Activated CD8-positive, alpha-beta memory T cell treated with anti-CD3 and anti-CD28 coated beads, Interleukin-2, amount 50 U/mL, for 24 hours (primary cell): ENCODE measurements at regions not wholly inside any gene's neighbourhood (a gene's known extent, or its start where the extent isn't known, plus 50 kb on each side); places are given as distances from the start of the nearest gene placed in this dataset.

Experiments
- DNase-seq: peaks from one replicate; pipeline ENCODE4 v3.0.0-alpha.2; 2020; ENCODE audit errors: extremely low read depth

DNA sequence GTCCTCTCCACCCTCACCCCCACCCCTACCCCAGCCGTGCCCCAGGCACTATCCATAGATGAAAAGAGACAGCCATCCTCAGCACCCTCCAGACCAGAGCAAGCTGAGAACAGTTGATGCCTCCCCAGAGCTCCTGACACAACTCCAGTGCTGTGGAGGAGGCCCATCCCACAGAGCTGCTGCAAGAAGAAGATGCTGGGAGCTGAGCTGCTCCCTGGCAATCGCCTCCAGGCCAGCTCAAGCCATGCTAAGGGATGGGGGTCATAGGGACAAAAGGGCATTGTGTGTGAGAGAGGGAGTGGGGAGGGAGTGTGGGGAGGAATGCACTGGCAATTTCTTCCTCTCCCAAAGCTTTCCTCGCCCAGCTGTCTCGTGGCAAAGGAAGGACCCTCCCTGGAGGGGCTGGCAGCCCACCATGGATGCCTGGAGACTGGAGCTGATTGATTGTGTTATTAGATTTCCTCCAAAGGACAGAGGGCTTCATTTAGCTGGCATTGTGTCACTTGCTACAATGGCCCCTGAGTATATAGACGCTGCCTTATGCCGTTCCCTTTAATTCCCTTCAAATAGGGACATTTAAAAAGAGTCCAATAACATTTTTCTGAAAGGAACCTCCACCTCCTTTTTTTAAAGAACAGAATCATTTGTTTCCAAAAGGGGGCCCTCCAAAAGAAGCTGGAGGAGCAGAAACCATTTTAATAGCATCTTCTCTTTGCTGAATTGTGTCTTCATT, 476.4 kb downstream of the FOXO1 start:
- no peak for DNase-seq

DNA sequence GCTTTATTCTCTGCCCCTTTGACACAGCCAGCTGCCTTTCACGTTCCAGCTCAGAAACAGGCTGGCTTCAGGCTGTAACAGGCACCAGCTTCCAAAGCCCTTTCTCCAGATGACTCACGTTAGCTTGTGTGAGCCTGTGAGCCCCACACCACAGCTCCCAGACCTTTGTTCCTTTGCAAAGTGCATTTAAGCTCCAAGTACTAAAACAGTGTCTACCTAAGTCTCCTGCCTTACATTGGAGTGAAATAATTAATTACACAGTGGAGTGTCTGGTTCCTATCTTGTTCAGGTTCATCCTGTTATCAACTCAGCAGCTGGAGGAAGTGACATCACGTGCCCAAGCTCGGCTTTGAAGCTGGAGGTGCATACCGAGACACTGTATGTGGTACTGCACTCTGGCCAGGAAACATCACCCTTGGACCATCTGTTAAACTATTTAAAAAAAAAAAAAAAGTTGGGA, 475.8 kb downstream of the FOXO1 start:
- peak; percentile 48 for DNase-seq

DNA sequence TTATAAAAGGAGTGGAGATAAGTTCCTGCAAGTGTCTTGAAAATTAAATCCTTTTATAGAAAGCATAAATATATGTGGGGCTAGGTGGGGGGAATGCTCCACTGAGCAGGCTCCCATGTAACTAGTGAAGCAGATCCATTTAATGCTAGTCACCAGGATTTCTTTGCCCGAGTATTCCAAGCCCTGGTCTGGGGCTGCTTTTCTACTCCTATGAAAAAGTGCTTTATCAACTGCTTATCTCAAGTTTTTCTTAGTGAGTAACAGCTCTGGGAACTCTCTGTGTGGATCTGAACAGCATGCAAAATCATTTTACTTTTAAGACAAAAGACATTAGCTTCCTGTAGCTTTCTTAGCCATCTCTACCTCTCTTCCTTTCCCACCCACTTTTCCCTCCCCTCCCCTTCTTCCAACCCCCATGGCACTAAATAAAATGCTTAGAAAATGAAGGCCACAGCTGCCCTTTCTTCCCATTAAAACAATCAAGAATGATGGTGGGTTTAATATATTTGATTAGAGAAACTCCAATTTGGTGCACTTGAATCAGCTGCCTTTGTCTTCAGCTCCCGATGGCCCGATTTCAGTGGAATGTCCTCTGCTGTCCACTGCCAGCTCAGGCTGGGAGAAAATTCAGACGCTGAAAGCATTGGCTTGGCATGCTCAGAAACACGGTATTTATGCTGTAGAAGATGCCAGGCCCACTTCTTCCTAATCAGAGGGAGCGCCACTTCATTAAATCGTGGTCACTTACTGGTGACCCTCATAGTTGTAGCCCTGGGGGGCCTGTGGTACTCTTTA, 475.1 kb downstream of the FOXO1 start:
- DNase-seq = no peak

DNA sequence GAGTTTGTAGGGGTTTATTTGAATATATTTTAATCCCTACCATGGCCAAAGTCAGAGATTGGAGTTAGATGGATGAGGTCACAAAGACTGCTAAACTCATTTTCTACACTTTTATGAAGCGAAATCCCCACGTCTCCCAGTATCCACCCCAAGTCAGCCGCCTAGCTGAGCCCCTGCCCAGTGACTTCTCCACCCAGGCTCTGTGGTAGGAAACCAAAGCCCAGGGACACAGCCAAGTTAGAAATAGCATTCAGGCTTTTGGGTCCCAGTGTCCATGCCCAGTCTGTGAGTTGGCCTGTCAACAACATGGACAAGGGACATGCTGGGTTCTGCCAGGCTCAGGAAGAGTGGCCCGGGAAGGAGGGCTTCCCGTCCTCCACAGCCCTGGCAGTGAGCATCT, 474.0 kb downstream of the FOXO1 start:
- DNase-seq = no peak

DNA sequence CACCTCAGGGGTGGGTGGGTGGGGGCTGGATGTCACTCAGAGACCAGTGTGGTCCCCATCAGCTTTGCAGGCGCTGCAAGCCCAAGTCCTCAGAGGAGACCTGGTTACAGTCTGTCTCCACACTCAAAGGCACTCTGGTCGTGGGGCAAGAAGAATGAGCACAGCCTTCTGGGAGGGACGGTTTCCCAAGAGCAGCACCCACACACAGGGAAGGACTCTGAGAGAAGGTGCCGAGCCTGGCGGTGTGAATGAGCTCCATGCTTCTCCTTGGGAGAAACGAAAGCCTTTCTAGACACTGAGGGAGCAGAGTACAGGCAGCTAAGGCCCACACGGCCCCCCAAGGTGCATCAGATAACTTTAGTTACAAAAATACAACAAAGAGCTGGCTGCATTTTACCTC, 473.6 kb downstream of the FOXO1 start:
- DNase-seq = no peak

DNA sequence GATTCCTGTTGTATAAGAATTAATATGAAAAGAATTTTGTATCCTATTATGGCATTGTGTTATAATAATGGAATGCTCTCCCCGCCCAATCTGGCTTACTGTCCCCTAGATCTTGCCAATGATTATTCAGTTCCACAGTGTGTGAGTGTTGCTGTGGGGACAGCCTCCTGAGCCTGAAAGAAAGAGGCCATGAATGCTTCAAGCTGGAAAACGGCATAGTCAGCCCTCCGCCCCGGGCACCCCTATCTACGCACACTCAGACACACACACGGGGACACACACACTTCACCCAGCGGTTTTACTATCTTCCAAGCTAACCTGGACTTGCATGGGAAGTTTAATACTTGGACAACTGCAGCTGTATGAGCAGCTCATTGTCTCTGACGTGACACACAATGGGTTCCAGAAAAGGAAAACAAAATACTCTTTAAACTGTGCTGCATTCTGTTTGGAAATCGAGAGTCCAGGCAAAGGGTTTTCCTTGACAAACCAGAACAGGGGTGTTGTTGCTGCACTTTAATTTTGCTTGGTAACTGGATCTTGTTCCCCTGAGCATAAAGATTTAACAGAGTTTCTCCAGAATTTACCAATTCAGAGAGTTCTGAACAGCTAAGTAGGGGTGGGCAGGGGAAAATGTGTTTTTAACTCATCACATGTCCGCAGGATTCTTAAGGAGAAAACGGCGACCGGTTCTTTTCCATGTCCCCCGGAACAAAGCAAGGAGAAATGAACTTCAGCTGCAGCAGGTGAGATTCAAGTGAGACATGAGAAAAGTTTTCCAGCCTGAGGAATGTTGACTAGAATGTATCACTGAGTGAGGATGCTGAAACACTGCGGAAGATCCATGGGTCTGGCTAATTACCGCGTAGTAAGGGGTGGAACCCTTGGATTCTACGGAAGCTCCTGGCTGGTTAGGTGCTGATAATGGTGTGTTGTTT, 472.9 kb downstream of the FOXO1 start:
- no peak for DNase-seq

DNA sequence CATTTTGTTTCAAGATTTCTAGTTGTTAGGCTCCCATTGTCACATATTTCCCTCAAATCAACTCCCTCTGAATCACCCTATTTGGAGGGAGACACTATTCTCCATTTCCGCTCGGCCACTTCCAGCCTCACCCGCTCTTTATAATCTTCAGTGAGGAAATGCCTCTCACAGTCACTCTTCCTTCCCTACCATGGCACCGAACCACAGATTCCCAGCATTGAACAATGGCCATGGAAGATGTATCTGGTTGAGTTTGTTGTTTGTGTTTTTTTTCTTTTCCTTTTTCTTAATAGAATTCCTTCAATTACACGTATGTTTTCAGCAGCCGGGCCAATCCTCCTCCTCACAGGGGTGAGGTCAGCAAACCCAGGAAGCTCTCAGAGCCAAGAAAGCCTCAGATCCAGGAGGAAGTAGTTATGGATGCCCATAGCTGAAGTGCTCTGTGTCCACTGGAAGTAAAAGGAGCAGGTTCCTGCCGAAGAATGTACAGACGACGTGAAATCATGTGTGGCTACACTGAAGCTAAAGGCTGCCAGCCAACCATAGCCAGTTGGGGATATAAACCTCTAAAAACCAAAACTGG, 472.1 kb downstream of the FOXO1 start:
- DNase-seq = no peak

DNA sequence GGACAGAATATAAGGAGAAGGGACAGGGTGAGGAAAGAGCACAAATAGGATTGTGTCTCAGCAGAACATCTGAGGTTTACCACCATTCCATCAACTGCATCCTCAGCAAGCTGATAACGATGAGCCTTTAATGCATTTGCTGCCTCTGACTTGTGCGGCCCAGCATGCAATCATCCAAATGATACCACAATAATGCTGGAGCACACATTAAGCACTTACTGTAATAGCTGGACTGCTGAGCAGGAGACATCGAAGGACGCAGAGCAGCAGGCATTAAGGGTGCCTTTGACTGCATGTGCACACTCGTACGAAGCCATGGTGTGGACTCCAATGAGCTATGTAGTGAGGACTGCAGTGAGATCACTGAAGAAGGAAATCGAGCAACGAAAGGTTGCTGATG, 469.4 kb downstream of the FOXO1 start:
- no peak for DNase-seq

DNA sequence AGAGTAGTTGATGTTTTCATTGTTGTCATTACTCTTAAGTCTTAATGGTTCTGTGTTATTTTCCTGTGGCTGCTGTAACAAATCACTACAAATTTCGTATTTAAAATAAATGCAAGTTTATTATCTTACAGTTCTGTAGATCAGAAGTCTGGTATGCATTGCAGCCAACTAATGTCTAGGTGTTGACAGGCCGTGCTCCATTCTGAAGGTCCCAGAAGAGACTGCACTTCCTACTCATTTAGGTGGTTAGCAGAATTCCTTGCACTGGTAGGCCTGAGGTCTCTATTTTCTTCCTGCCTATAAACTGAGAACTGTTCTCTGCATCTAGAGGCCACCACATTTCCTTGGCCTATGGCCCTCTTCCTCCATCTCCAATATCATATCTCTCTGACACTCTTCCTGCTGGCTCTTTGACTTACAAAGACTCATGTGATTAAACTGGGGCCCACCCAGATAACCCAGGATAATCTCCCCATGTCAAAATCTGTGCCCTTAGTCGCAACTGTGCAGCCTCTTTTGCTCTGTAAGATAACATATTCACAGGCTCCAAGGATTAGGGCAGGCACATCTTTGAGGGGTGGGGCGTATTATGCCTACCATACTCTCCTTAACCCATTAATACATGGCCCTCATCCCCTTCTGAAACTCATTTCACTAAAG, 468.4 kb downstream of the FOXO1 start:
- DNase-seq = no peak

DNA sequence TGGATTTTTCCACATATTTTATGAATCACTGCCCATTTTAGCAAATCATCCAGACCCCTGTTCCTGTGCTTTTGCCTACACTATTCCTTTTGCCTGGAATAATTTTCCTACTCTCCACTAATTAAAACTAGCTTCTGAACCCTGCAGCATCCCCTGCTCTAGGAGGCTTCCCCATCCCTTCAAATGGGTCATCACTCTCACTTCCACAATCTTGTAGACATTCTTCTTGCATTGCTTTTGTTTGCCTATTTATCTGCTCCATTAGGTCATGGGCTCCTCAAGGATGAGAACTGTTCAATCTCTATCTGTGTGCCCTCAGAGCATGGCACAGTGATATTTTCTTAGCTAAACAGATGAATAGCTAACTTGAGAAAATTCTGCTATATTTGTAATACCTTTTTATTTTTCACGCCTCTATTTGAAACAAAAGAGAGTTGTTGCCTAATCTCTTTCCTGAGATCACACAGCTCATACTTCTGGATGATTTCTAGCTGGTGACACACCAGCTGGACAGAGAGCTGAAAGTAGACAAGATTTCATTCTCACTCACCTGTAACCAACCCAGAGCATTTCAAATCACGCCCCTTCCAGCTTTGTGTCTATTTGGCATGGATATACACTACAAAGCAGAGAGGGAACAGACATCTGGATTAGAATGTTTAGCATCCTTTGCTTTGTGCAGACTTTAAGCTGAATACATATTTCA, 466.0 kb downstream of the FOXO1 start:
- DNase-seq = no peak

DNA sequence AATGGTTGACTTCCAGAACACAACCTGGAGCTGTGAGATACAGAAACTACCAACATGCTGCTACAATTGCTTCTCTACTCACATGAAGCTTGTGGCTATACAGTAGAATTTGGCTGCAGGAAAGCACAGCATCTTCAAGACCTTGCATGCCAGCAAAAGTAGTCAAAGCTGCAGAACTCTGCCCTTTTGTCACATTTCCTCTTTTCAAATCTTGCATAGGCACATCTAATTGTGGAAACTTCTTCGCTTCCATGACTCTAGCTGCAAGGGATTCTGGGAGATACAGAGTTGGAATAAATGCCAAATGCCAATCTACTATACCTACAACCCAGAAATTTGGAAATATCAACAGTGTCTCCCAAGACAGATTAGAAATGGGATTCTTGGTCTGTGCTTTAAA, 462.2 kb downstream of the FOXO1 start:
- DNase-seq = no peak

DNA sequence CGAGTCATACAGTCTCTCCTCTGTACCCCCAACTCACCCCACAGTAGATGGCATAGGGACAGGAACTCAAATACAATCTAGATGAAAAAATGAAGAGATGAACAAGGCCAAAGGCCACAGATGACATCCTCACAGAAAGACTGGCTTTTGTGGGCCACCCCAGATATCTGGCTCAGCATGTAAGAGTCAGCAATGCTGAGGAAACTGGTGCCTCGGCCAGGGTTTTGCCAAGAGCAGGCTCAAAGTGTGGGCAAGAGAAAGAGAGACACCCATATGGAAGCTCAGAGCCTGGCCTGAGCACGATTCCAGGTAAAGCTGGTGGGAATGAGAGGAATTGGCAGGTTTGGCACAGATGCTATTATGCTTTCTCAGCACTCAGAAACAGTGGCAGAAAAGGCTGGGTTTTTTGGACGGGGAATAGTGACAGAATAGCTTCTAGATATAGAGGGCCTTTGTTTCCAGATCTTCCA, 460.6 kb downstream of the FOXO1 start:
- no peak for DNase-seq

DNA sequence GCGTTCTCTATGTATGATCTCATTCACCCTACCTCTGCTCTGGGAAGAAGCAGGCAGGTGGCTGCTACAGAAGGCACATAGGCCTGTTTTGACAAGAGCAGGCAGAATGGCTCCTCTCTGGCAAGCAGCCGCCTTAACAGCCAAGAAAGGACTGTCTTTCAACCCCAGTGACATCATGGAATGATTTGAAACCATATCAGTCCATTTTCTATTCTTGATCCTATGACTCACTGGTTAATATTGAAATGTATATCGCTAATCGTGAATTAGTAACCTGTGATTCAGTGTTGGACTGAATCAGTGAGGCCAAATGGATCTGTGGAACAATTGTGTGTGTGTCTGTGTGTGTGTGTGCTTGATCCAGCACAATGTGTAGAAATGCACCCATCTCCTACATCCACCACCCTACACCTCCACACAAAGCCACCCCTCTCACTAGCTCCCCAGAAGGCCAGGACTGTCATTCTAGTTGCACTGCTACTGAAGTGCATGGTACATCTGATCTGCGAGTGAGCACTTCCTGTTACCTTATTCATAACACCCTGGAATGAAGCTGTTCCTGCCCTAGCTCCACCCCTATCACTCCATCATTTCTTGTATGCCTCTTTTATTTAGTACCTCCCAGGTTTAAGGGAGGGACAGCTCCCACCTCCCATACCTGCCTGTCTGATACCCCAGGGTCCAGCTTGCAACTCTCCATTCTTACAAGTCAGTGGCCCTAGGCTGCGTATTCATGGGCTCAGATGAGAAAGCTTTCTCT, 460.0 kb downstream of the FOXO1 start:
- DNase-seq = no peak

DNA sequence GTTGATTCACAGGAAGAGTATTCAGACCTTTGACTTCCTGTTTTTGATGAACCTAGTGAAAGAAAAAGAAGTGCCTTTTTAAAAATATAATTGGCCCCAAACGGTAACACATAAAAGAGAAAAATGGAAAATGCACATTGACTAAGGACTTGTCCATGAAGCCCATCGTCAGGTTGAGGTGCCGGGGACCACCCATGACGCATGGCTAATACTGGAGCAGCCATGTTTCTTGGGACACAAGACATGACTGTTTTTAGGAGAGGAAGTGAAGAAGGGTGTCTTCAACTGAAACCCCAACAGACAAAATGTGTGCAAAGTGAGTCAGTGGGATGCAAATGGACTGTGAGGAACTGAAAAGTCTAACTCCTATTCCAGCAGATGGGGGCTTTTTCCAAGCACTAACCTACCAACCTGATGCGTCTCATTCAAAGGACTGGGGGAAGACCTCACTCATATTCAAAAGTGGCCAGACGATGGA, 459.4 kb downstream of the FOXO1 start:
- no peak for DNase-seq

DNA sequence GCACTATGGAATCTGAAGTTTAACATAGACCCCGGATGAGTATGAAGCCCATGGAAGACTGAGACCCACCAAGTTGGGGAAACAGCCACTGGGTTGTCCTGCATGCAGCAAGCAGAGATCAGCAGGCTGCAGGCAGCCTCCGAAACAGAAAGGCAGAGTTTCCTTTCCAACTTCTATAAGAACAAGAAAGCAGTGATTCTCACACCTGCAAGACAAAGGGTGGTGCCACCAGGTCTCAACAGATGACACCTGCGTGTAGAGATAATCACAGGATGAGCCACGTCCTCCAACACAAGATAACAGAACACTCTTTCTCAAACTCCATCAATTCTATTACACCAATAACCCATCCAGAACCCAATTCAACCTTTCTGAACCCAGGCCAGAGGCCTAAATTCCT, 457.9 kb downstream of the FOXO1 start:
- no peak for DNase-seq

DNA sequence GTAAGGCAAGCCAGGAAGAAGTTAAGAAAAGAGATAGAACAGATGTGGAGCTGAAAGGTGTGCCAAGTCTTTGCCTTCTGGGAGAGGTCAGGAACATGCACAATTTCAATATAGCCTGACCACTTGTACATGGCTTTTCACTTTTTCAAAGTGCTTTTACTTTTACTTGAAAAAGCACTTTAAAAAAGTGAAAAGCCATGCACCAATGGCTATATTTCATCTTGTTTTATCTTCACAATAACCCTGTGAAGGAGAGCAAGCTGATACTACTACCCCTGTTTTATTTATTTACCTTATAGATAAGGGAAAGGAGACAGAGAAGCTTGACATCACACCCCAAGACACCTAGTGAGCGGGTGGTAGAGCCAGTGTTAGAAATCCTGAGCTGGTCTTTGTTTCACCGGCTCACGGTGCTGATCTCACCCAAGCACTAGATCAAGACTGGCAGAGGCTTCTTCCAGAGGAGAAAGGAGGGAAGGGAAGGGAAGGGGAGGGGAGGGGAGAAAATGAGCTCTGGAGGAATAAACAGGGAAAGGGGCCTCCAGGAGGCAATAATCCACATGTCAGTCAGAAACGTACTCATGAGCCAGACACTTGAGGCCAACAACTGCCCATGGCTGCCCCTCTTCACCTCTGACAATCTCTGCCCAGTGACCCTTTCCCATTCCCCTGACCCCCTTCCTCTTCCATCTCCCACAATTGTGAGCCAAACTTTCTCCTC, 455.4 kb downstream of the FOXO1 start:
- no peak for DNase-seq

DNA sequence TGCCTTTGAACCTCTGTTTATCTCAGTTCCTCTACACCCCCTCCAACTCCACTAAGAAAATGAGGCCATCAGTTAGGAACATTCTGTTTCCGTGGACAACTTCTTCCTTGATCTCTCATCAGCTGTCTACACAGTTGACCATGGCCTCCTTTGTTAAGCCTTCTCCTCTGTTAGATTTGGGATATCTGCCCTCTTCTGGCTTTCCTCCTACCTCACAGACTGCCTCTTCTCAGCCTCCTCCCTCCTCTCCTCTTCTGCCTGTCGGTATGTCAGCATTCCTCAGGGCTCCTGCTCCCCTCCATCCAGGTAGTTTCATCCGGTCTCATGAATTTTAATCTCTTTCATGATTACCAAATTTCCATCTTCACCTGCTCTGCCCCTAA, 454.9 kb downstream of the FOXO1 start:
- no peak for DNase-seq

DNA sequence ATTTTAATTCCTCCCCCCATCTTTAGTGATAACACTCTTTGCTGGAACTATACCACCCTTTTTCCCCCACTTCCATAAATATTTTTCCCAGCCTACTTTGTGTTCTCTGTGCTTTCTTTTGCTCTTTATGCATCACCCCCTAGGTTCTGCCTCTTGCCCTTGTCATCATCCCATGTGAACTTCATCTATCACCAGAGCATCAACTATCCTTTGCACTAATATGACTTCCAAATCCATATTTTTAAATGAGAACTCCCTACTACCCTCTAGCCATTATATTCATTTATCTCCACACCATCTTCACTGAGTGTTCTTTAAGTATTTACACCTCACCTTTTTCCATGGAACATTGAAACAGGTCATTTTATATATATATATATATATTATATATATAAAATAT, 452.7 kb downstream of the FOXO1 start:
- DNase-seq = no peak

DNA sequence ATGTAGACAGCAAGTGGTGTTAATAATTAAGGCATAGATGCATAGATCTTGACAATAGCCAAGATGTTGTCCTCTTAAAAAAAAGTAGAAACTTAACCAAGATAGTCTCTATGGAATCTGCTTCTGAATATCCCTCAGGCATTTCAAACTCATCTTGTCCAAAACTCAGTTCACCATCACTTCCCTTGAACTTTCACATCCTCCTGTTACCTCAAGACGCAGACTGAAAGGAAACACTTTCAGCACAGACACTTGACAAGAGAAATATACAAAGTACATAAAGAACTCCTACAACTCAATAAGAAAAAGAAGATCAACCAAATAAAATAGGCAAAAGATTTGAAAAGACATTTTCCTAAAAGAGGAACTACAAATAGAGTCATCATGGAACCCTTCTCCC, 451.1 kb downstream of the FOXO1 start:
- DNase-seq = no peak
